ENCODE measurements at regions not wholly inside any gene's neighbourhood (a gene's known extent, or its start where the extent isn't known, plus 50 kb on each side); places are given as distances from the start of the nearest gene placed in this dataset.

GRCh38 chr13:103190841-103191240, 124.6 kb upstream of the SLC10A2 start:
- no peak for DNase-seq

- peak in 1 of 2 donors; percentile 50 for DNase-seq
These were observed 122.6 kb upstream of the SLC10A2 start for GRCh38 chr13:103188713-103189326.

DNA sequence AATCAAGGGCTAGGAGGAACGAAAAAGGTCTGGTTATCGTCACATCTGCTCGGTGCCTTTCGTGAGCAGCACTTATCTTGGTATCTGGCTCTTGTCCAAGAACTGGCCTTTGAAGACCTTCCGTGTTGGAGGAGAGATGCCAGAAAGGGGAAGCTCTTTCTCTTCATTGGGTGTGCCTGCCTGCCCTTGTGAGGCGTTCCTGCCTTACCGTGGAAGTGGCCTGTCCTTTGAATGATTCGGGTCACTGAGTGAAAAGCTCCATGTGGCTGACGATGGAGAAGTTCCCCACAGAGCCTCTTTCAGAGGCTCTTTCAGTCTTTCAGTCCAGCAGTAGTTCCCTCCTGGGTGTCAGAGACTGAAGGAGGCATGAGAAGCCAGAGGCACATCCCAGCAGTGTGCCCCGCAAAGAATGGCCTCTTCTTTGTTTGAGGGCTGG, 121.5 kb upstream of the SLC10A2 start:
- DNase-seq = no peak

DNA sequence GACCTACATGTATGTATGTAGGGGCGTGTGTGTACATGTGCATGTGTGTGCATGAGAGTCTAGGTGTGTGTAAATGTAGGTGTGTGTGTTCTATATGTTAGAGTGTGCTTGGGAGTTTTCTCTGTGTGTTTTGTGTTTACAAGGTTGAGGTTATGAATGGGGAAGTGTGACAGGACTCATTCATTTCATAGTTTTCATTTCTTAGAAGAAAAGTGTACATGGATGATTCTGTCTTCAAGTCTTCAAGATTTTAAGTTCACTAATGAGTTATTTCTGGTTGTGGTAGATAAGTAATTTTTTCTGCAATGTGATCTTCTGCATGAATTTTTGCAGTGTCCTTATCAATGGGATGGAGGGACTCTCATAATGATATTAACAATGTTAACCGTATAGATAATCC, 118.2 kb upstream of the SLC10A2 start:
- no peak for DNase-seq

GRCh38 chr13:103178986-103179943, 113.0 kb upstream of the SLC10A2 start:
- DNase-seq = no peak

DNA sequence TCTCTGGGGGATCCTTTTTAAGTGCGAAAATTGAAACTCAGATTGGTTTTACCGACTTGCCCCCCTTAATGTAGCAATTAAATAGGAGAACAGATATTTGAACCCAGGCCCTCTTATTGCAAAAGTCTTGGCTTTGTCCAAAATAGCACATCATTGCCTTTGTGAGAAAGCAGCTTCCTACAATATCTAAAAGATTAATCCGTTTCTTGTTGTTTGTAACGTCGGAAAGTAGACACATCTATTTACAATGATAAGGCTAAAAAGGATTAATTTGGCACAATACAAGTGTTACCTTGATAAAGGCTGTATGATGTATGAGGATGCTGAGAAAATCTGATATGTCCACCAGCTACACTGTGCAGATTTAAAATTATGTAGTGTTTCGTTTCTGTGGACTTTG, 108.7 kb upstream of the SLC10A2 start:
- no peak for DNase-seq

- DNase-seq = no peak
These were observed 102.8 kb upstream of the SLC10A2 start for GRCh38 chr13:103168901-103169508.

DNA sequence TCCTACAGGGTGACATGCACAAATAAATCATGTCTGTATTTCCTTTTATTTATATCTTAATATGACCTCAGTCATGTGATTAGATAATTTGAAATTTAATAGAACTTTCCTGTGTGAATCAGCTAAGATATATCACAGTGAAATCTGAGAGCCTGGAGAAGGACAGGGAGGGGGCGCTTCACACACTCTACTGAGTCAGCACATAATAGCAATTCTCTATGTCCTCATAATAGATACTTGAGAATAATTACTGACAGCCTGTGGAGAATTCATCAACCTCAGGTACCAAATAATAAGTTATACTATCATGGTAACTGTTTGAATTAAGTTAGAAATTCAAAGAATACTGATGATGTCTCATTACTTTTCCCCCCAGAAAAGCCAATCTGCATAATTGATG, 98.0 kb upstream of the SLC10A2 start:
- no peak for DNase-seq

DNA sequence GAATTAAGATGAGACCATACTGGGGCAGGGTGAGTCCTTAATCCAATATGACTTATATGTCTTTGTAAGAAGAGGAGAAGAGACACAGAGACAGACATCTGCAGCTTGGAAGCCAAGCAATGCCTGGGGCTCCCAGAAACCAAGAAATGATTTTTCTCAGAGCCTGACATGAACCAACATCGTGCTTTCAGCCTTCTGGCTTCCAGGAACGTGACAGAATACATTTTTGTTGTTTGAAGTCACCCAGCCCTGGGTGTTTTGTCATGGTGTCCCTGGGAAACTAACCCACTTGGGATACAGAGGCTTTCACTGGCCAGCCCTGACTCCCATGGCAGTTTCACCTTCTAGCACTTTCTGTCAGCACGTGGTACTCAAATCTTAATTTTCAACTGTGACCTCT, 95.3 kb upstream of the SLC10A2 start:
- no peak for DNase-seq

DNA sequence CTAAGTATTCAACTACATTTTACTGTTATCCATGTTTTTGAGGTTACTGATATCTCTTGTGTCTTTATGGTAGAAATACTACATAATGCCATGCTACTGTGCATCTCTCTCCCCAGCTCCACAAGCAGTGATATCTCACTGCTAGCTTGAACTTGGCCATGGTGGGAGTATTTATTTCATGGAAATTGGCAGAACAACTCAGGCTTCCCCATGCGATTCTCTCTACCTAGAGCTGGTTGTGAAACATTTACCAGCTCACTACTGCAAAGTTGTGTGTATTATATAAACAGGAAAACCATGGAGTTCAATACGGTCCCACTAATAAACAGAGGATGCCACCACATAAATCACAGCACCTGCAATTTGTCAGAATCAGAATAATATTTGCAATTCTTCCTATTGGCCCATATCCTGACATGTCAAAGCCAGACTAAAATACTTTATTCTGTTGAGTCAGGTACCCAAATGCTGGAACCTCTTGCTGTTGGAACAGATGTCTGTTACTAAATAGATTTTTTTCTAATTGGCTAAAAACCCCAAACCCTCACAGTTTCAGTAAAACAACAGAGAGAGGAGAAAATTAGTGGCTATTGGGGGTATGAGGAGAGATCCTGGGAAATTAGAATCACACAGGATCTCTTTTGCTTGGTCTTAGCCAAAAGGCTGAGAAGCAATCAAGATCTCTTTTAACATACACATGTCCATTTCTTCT, 91.4 kb upstream of the SLC10A2 start:
- no peak for DNase-seq

DNA sequence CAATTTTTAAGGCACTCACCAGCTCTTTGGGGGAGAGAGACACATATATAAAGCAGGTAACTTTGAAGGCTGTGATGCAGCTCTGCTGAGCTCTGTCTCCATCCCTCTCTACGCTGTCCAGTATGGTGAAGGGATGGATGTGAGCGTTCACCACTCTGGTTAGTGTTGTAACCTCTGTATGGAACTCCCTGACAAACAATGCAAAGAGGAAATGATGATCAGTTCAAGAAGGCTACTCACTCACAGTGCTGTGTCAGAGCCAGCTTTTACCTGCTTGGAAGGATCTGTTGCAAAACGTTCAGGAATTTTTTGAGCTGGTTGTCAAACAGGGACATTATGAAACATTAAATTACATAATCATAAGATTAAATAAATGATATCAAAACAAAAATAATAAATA, 90.8 kb upstream of the SLC10A2 start:
- no peak for DNase-seq

DNA sequence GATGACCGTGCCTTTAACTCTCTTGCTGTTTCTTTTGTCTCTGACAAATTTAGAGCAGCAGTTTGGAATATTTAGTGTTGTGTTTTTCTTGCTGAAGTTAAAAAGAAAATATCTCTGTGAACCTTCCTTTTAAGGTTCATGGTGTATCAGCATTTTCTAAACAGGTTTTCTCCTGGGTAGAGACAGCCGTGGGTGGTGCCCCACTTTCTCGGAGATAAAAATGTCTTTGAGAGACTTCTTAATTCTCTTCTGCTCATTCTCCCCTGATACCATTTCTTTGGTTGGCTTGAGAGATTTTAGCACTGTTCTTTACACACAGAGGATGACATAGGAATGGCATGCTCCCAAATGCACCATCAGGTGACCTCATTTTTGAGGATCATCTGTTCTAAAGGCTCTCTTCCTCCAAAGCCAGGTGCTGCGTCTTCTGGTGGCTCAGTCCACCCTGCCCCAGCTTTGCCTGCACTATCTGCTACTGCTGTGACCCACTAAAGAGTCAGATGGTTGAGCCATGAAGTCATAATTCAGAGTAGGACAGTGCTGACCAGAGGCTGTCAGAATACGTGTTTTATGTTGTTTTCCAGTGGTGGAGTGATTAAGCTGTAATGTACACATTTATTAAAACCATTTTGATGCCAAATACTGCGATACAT, 90.3 kb upstream of the SLC10A2 start:
- DNase-seq = no peak

DNA sequence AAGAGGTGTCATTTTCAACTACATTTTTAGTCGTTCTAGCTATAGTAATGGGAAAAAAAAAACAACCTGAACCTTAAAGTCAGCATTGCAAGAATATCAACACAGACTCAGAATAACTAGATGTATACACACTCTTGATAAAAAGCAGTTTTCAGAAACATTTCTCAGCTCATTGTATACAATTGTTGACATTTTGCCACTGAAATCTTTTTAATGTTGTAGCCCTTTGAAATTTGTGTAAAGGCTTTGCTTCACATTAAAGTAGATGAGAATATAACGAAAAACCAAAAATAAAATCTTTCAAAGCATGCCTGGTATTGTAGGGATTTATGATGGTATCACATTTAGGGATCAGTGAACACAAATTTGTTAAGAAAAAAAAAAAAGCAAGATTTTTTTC, 87.2 kb upstream of the SLC10A2 start:
- DNase-seq = no peak

- DNase-seq = no peak
These were observed 81.7 kb upstream of the SLC10A2 start for GRCh38 chr13:103147961-103148360.

DNA sequence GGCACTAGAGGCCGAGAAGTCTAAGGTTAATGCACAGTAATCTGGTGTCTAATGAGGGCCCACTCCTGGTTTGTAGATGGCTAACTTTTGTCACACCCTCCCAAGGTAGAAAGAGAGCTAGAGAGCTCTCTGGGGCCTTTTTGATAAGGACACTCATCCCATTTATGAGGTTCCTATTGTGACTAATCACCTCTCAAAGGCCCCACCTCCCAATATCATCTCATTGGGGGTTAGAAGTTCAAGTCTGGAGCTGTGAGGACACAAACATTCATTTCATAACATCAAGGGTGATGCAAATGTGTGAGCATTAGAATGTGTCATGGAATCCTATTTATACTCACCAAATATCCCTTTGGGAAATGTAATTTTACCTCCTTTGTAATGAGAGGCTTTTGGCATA, 79.2 kb upstream of the SLC10A2 start:
- DNase-seq = no peak

GRCh38 chr13:103143432-103143831, 77.2 kb upstream of the SLC10A2 start:
- DNase-seq = no peak

- DNase-seq = no peak
These were observed 75.9 kb upstream of the SLC10A2 start for GRCh38 chr13:103142151-103142550.

DNA sequence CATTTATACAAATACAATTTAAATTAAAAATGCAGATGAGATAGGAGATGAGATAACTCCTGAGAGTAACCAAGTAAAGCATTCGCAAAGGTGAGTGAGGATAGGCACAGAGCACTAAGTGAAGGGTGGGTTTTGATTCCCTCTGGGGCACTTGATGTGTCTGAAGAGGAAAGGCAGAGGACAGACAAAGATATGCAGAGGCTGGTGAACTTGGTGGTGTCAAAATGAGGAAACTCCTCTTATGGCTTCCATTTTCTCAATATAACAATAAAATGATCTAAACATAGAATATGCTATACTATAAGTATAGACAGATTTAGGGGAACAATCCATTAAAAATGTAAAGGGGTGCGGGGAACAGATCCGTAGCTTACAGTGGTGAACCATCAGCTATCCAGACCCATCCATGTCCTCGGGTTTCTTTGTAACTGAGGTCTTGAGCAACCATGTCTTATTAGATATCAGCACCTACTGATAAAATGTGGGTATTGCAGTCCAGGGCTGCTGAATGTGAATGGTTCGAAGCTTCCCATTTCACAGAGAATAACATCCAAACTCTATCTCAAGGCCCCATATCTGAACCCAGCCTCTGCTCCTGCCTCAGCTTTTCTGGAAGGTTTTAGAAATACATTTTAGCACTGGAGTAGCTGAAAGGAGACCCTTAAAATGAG, 73.9 kb upstream of the SLC10A2 start:
- peak; percentile 1 to 4 for DNase-seq

- DNase-seq = no peak
These were observed 68.1 kb upstream of the SLC10A2 start for GRCh38 chr13:103134271-103134670.

- no peak for DNase-seq
These were observed 67.3 kb upstream of the SLC10A2 start for GRCh38 chr13:103133556-103133955.

DNA sequence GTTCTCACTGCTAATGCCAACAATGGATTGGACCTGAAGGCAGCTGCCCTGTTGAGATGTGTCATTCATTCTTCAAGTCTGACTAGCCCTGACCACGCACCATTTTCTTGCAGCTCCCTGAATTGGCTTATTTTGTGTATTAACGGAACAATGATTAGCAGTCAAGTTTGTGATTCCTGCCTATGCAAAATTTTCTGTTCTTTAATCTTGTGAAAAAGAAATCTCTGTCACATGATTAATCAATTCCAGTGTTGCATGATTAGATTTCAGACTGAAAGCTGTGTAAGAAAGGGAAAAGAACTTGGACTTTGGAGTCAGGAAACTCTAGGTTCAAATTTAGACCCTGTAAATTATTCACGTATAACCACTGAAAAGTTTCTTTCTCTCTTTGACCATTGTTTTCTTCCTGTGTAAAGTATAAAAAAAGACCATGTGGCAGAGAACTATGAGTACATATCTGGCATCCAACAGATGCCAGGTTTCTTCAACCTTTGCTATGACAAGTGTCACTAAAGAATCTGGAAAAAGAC, 64.5 kb upstream of the SLC10A2 start:
- no peak for DNase-seq

GRCh38 chr13:103130146-103130545, 63.9 kb upstream of the SLC10A2 start:
- no peak for DNase-seq

Data from hippocampal formation (tissue), 2 donors.